ENCODE measurements at regions not wholly inside any gene's neighbourhood (a gene's known extent, or its start where the extent isn't known, plus 50 kb on each side); places are given as distances from the start of the nearest gene placed in this dataset.

DNA sequence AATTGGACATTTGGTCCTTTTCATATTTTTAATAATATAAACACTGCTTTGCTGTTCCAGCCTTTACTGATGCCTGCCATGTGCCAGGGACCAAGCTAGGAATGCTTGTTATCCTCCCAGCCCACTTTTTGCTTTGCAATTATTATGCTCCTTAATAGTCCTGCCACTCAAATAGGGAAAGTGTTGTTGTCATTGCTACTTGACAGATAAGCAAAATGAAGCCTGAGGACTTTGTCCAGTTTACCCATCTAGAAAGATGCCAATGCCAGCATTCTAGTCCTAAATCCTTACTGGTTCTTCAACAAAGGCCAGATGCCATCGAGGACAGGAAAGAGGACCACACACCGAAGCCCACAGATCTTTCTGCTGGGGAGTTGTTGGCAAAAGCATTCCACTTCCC lies 246.5 kb downstream of the EMP1 start:
- WGBS (ENCODE audit: extremely low coverage, insufficient coverage, insufficient read length), result no CpG with 5 or more reads among the region's 2 CpGs
- no peaks in the 10 kb centered on the region for H3K79me2 ChIP-seq (ENCODE audit: control insufficient read depth, insufficient read depth, low read length, poor library complexity)
- no peaks in the 10 kb centered on the region for H3K4me1 ChIP-seq (ENCODE audit: control insufficient read depth in 1 of 2, insufficient read depth in 2 of 2, low read length in 2 of 2)
- no peak overlapping the region for H2BK120ac ChIP-seq (ENCODE audit: insufficient read depth, low read length, poor library complexity)
- no peak overlapping the region for H4K12ac ChIP-seq (ENCODE audit: low read depth, low read length)
- no peaks in the 10 kb centered on the region for H3K27me3 ChIP-seq (ENCODE audit: insufficient read depth, low read length)
- H3K23ac ChIP-seq (ENCODE audit: low read length), result no peak overlapping the region
- no peaks in the 10 kb centered on the region for H3K79me1 ChIP-seq (ENCODE audit: low read length)
- DNase-seq, result no peak
- no peak overlapping the region for H2BK12ac ChIP-seq (ENCODE audit: low read length)
- no peak overlapping the region for H2BK5ac ChIP-seq (ENCODE audit: low read depth, low read length, poor library complexity)
- no peak overlapping the region for H3K9ac ChIP-seq (ENCODE audit: low read length)
- H2AK5ac ChIP-seq (ENCODE audit: low read length), result no peak overlapping the region
- no peak overlapping the region for H3K4ac ChIP-seq (ENCODE audit: low read depth, low read length)
- no peak overlapping the region for H3K4me2 ChIP-seq (ENCODE audit: low read length)
- no peak overlapping the region for H3K4me3 ChIP-seq (ENCODE audit: low read depth, low read length)
- H3K27ac ChIP-seq (ENCODE audit: low read depth, low read length), result no peak overlapping the region
- no peak overlapping the region for H4K91ac ChIP-seq (ENCODE audit: low read depth, low read length)
- no peak overlapping the region for H4K8ac ChIP-seq (ENCODE audit: low read depth, low read length)
- no peak overlapping the region for H3K18ac ChIP-seq (ENCODE audit: low read length)
- H2AFZ ChIP-seq (ENCODE audit: insufficient read depth, low read length, poor library complexity), result no peak overlapping the region
- H3K9me3 ChIP-seq (ENCODE audit: insufficient read depth, low read depth, low read length), result no peaks in the 10 kb centered on the region
- no peak overlapping the region for H3K14ac ChIP-seq (ENCODE audit: low read length)
- H3K36me3 ChIP-seq (ENCODE audit: control insufficient read depth in 1 of 2, insufficient read depth in 2 of 2, low read length in 2 of 2), result no peaks in the 10 kb centered on the region

DNA sequence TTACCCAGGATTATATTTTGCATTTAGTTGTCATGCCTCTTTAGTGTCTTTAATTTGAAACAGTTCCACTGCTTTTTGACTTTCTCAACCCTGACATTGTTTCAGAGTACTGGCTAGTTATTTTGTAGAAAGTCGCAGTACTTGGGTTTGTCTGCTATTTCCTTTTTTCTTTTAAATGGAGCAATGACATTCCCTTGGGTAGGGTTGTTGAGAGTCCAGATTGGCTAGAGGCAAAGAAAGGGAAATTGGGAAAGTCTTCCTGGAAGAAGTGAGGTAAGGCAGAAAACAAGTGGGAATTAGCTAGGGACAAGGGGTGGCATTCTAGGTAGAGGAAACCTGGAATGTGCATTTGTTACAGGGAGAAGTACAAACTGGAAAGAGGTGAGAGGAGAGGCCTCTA lies 245.9 kb downstream of the EMP1 start:
- H4K12ac ChIP-seq (ENCODE audit: low read depth, low read length), result no peak overlapping the region
- H3K23ac ChIP-seq (ENCODE audit: low read length), result no peak overlapping the region
- DNase-seq, result no peak
- H3K14ac ChIP-seq (ENCODE audit: low read length), result no peak overlapping the region
- no peak overlapping the region for H2BK12ac ChIP-seq (ENCODE audit: low read length)
- no peaks in the 10 kb centered on the region for H3K79me2 ChIP-seq (ENCODE audit: control insufficient read depth, insufficient read depth, low read length, poor library complexity)
- no peak overlapping the region for H4K91ac ChIP-seq (ENCODE audit: low read depth, low read length)
- H3K4ac ChIP-seq (ENCODE audit: low read depth, low read length), result no peak overlapping the region
- no peaks in the 10 kb centered on the region for H3K27me3 ChIP-seq (ENCODE audit: insufficient read depth, low read length)
- H3K9me3 ChIP-seq (ENCODE audit: insufficient read depth, low read depth, low read length), result no peaks in the 10 kb centered on the region
- H3K79me1 ChIP-seq (ENCODE audit: low read length), result no peaks in the 10 kb centered on the region
- H3K18ac ChIP-seq (ENCODE audit: low read length), result no peak overlapping the region
- H3K4me2 ChIP-seq (ENCODE audit: low read length), result no peak overlapping the region
- no peak overlapping the region for H2AFZ ChIP-seq (ENCODE audit: insufficient read depth, low read length, poor library complexity)
- H2BK5ac ChIP-seq (ENCODE audit: low read depth, low read length, poor library complexity), result no peak overlapping the region
- no peak overlapping the region for H2AK5ac ChIP-seq (ENCODE audit: low read length)
- H4K8ac ChIP-seq (ENCODE audit: low read depth, low read length), result no peak overlapping the region
- H3K4me3 ChIP-seq (ENCODE audit: low read depth, low read length), result no peak overlapping the region
- no CpG with 5 or more reads among the region's 1 CpG for WGBS (ENCODE audit: extremely low coverage, insufficient coverage, insufficient read length)
- no peaks in the 10 kb centered on the region for H3K4me1 ChIP-seq (ENCODE audit: control insufficient read depth in 1 of 2, insufficient read depth in 2 of 2, low read length in 2 of 2)
- H3K36me3 ChIP-seq (ENCODE audit: control insufficient read depth in 1 of 2, insufficient read depth in 2 of 2, low read length in 2 of 2), result no peaks in the 10 kb centered on the region
- H3K27ac ChIP-seq (ENCODE audit: low read depth, low read length), result no peak overlapping the region
- no peak overlapping the region for H3K9ac ChIP-seq (ENCODE audit: low read length)
- H2BK120ac ChIP-seq (ENCODE audit: insufficient read depth, low read length, poor library complexity), result no peak overlapping the region

DNA sequence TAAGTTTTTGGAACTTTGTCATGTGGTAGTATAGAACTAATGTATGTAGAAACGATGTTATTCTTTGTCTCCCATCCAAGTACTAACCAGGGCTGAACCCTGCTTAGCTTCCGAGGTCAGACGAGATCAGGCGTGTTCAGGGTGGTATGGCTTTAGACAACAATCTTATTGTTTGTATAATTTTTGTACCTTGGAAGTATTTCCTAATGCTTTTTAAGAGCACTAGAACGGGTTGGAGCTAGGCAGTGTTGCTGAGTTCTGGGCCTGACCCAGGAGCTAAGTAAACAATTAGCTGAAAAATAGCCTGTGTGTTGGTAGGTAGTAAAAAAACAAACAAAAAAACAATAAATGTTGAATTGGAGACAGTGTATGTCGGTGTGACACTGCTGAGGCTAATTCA lies 244.3 kb downstream of the EMP1 start:
- WGBS (ENCODE audit: extremely low coverage, insufficient coverage, insufficient read length), result no CpG with 5 or more reads among the region's 6 CpGs
- no peak overlapping the region for H3K14ac ChIP-seq (ENCODE audit: low read length)
- H3K9me3 ChIP-seq (ENCODE audit: insufficient read depth, low read depth, low read length), result no peaks in the 10 kb centered on the region
- H2BK5ac ChIP-seq (ENCODE audit: low read depth, low read length, poor library complexity), result no peak overlapping the region
- H3K79me1 ChIP-seq (ENCODE audit: low read length), result no peaks in the 10 kb centered on the region
- H3K36me3 ChIP-seq (ENCODE audit: control insufficient read depth in 1 of 2, insufficient read depth in 2 of 2, low read length in 2 of 2), result no peaks in the 10 kb centered on the region
- H2AK5ac ChIP-seq (ENCODE audit: low read length), result no peak overlapping the region
- no peak overlapping the region for H3K18ac ChIP-seq (ENCODE audit: low read length)
- H3K27ac ChIP-seq (ENCODE audit: low read depth, low read length), result no peak overlapping the region
- no peak overlapping the region for H3K4me3 ChIP-seq (ENCODE audit: low read depth, low read length)
- H3K9ac ChIP-seq (ENCODE audit: low read length), result no peak overlapping the region
- H3K4ac ChIP-seq (ENCODE audit: low read depth, low read length), result no peak overlapping the region
- no peak overlapping the region for H2AFZ ChIP-seq (ENCODE audit: insufficient read depth, low read length, poor library complexity)
- no peak overlapping the region for H4K12ac ChIP-seq (ENCODE audit: low read depth, low read length)
- DNase-seq, result no peak
- H4K91ac ChIP-seq (ENCODE audit: low read depth, low read length), result no peak overlapping the region
- H2BK120ac ChIP-seq (ENCODE audit: insufficient read depth, low read length, poor library complexity), result no peak overlapping the region
- no peaks in the 10 kb centered on the region for H3K4me1 ChIP-seq (ENCODE audit: control insufficient read depth in 1 of 2, insufficient read depth in 2 of 2, low read length in 2 of 2)
- H2BK12ac ChIP-seq (ENCODE audit: low read length), result no peak overlapping the region
- no peak overlapping the region for H4K8ac ChIP-seq (ENCODE audit: low read depth, low read length)
- H3K23ac ChIP-seq (ENCODE audit: low read length), result no peak overlapping the region
- no peaks in the 10 kb centered on the region for H3K79me2 ChIP-seq (ENCODE audit: control insufficient read depth, insufficient read depth, low read length, poor library complexity)
- no peaks in the 10 kb centered on the region for H3K27me3 ChIP-seq (ENCODE audit: insufficient read depth, low read length)
- no peak overlapping the region for H3K4me2 ChIP-seq (ENCODE audit: low read length)

DNA sequence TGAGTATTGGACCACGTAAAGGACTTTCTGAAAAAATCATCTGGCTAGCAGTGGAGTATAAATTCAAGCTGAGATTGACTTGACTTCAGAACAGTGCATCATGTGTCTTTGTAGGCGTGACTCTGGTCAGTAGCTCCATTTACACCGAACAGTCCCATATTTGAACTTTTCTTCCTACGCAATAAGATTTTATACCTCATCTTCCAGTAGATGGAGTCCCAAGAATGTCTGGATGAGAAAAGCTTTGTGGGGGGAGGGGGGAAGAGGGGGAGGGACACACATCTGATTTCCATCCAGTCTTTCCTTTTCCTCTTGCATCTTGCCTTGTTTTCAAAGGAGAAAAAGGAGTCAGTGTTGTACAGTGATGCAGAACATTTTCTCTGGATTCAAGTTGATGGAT lies 241.0 kb downstream of the EMP1 start:
- Histone ChIP-seq H3K4me1 (ENCODE audit: control insufficient read depth in 1 of 2, insufficient read depth in 2 of 2, low read length in 2 of 2) (no peaks in the 10 kb centered on the region), H3K23ac (ENCODE audit: low read length) (no peak overlapping the region), H2AK5ac (ENCODE audit: low read length) (no peak overlapping the region), H3K14ac (ENCODE audit: low read length) (no peak overlapping the region), H3K79me1 (ENCODE audit: low read length) (no peaks in the 10 kb centered on the region), H3K9me3 (ENCODE audit: insufficient read depth, low read depth, low read length) (peaks cover 2% of the 10 kb centered on the region), H3K27me3 (ENCODE audit: insufficient read depth, low read length) (no peaks in the 10 kb centered on the region), H3K9ac (ENCODE audit: low read length) (no peak overlapping the region), H3K27ac (ENCODE audit: low read depth, low read length) (no peak overlapping the region), H2BK120ac (ENCODE audit: insufficient read depth, low read length, poor library complexity) (no peak overlapping the region), H2BK5ac (ENCODE audit: low read depth, low read length, poor library complexity) (no peak overlapping the region), H3K18ac (ENCODE audit: low read length) (no peak overlapping the region), H3K4me3 (ENCODE audit: low read depth, low read length) (no peak overlapping the region), H3K4me2 (ENCODE audit: low read length) (no peak overlapping the region), H3K36me3 (ENCODE audit: control insufficient read depth in 1 of 2, insufficient read depth in 2 of 2, low read length in 2 of 2) (no peaks in the 10 kb centered on the region), H3K4ac (ENCODE audit: low read depth, low read length) (no peak overlapping the region), H4K12ac (ENCODE audit: low read depth, low read length) (no peak overlapping the region), H2BK12ac (ENCODE audit: low read length) (no peak overlapping the region), H3K79me2 (ENCODE audit: control insufficient read depth, insufficient read depth, low read length, poor library complexity) (no peaks in the 10 kb centered on the region), H4K8ac (ENCODE audit: low read depth, low read length) (no peak overlapping the region), H4K91ac (ENCODE audit: low read depth, low read length) (no peak overlapping the region), H2AFZ (ENCODE audit: insufficient read depth, low read length, poor library complexity) (no peak overlapping the region)
- DNase-seq, result no peak
- no CpG with 5 or more reads among the region's 4 CpGs for WGBS (ENCODE audit: extremely low coverage, insufficient coverage, insufficient read length)
